NCI-H526 treated with DMSO at 0.1 percent for 48 hours (cell line): ENCODE measurements at regions not wholly inside any gene's neighbourhood (a gene's known extent, or its start where the extent isn't known, plus 50 kb on each side); places are given as distances from the start of the nearest gene placed in this dataset.

Source experiments
- DNase-seq: peaks from one replicate; lab custom pipeline; 2025; lab: John Stamatoyannopoulos, UW

GRCh38 chr1:93744299-93744988 lies 62.8 kb upstream of the BCAR3 start:
- DNase-seq, result no peak

- no peak for DNase-seq
Measured at GRCh38 chr1:93743465-93743864, 61.8 kb upstream of the BCAR3 start.

- DNase-seq, result no peak
Measured at GRCh38 chr1:93740601-93741031, 59.0 kb upstream of the BCAR3 start.

- DNase-seq, result no peak
Measured at GRCh38 chr1:93740157-93740556, 58.5 kb upstream of the BCAR3 start.

- no peak for DNase-seq
Measured at GRCh38 chr1:93739472-93739871, 57.8 kb upstream of the BCAR3 start.

- DNase-seq, result no peak
Measured at GRCh38 chr1:93738926-93739325, 57.3 kb upstream of the BCAR3 start.

GRCh38 chr1:93738075-93738622 lies 56.5 kb upstream of the BCAR3 start:
- no peak for DNase-seq

- no peak for DNase-seq
Measured at GRCh38 chr1:93735722-93736121, 54.1 kb upstream of the BCAR3 start.

- no peak for DNase-seq
Measured at GRCh38 chr1:93734999-93735398, 53.4 kb upstream of the BCAR3 start.

- no peak for DNase-seq
Measured at GRCh38 chr1:93733340-93733739, 51.7 kb upstream of the BCAR3 start.

- no peak for DNase-seq
Measured at GRCh38 chr1:93732514-93732913, 50.9 kb upstream of the BCAR3 start.
